Neural cell (in vitro differentiated cells): ENCODE measurements at regions not wholly inside any gene's neighbourhood (a gene's known extent, or its start where the extent isn't known, plus 50 kb on each side); places are given as distances from the start of the nearest gene placed in this dataset.

ENCODE experiments used
- H2AFZ ChIP-seq: fragments of 200-600, 300-800 bp; sonication (generic), shearing (Covaris generic); 2 replicates; pipeline ENCODE4 v1.6.0; 2014; ENCODE audit warnings: low read depth, mild to moderate bottlenecking, antibody characterized with exemption, low read length, moderate library complexity
- H3F3A ChIP-seq: fragments of 200-600 bp; shearing (Covaris generic); 2 replicates; pipeline ENCODE4 v1.6.1; 2016; ENCODE audit warnings: mild to moderate bottlenecking, moderate library complexity, mixed read lengths, antibody characterized with exemption, low read length; ENCODE audit not compliant: insufficient read depth, poor library complexity, severe bottlenecking
- H3K27ac ChIP-seq: fragments of 200-600, 300-800 bp; sonication (generic), shearing (Covaris generic); 2 replicates; pipeline ENCODE4 v1.5.1; 2014; ENCODE audit warnings: mild to moderate bottlenecking, low read length, moderate library complexity
- H3K27me3 ChIP-seq: fragments of 300-800, 200-600 bp; sonication (generic), shearing (Covaris generic); 2 replicates; pipeline ENCODE4 v1.6.0; 2014; ENCODE audit warnings: mild to moderate bottlenecking, low read depth, low read length, moderate library complexity; ENCODE audit not compliant: insufficient read depth
- H3K36me3 ChIP-seq: fragments of 300-800, 200-600 bp; sonication (generic), shearing (Covaris generic); 2 replicates; pipeline ENCODE4 v1.5.1; 2014; ENCODE audit warnings: mild to moderate bottlenecking, antibody characterized with exemption, low read length, moderate library complexity; ENCODE audit not compliant: insufficient read depth
- H3K4me2 ChIP-seq: fragments of 300-800, 200-600 bp; sonication (generic), shearing (Covaris generic); 2 replicates; pipeline ENCODE4 v1.6.0; 2014; ENCODE audit warnings: mild to moderate bottlenecking, low read length
- H3K4me3 ChIP-seq: fragments of 300-800, 200-600 bp; sonication (generic), shearing (Covaris generic); 2 replicates; pipeline ENCODE4 v1.5.1; 2014; ENCODE audit warnings: mild to moderate bottlenecking, low read length, moderate library complexity
- H3K79me2 ChIP-seq: fragments of 200-600 bp; shearing (Covaris generic); replicated peaks from 2 replicates; pipeline ENCODE4 v1.6.0; 2014; ENCODE audit warnings: mild to moderate bottlenecking, low read length, moderate library complexity; ENCODE audit not compliant: insufficient read depth
- H3K9ac ChIP-seq: fragments of 300-800, 200-600 bp; sonication (generic), shearing (Covaris generic); 2 replicates; pipeline ENCODE4 v1.6.1; 2016; ENCODE audit warnings: mild to moderate bottlenecking, low read length, mixed read lengths
- H3K9me2 ChIP-seq: fragments of 200-600 bp; shearing (Covaris generic); 2 replicates; pipeline ENCODE4 v1.6.1; 2016; ENCODE audit warnings: mild to moderate bottlenecking, low read length, mixed read lengths; ENCODE audit not compliant: insufficient read depth
- H3K9me3 ChIP-seq: fragments of 200-600, 300-800 bp; sonication (generic), shearing (Covaris generic); 2 replicates; pipeline ENCODE4 v1.6.1; 2016; ENCODE audit warnings: mild to moderate bottlenecking, mixed run types, low read length, moderate library complexity, mixed read lengths
- H4K20me1 ChIP-seq: fragments of 200-600 bp; shearing (Covaris generic); 2 replicates; pipeline ENCODE4 v1.6.1; 2016; ENCODE audit warnings: mild to moderate bottlenecking, mixed run types; ENCODE audit not compliant: insufficient read depth
- EP300 ChIP-seq: fragments of 450-650 bp; conservative IDR thresholded peaks from 2 replicates; pipeline ENCODE4 v1.6.1; 2014; ENCODE audit warnings: antibody characterized with exemption, mild to moderate bottlenecking, moderate library complexity; ENCODE audit not compliant: poor library complexity, severe bottlenecking
- EZH2 ChIP-seq: fragments of 200-600, 300-800 bp; shearing (Covaris generic), sonication (generic); IDR thresholded peaks from 2 replicates; pipeline ENCODE4 v1.6.1; 2014; ENCODE audit warnings: antibody characterized with exemption, low read length, borderline replicate concordance, mild to moderate bottlenecking; ENCODE audit not compliant: insufficient read depth, poor library complexity, severe bottlenecking
- MXI1 ChIP-seq: fragments of 450-650 bp; conservative IDR thresholded peaks from 2 replicates; pipeline ENCODE4 v1.6.1; 2014; ENCODE audit warnings: antibody characterized with exemption, mild to moderate bottlenecking; ENCODE audit not compliant: poor library complexity, severe bottlenecking
- POLR2AphosphoS5 ChIP-seq: IDR thresholded peaks from 2 replicates; pipeline ENCODE4 v1.6.1; 2012
- RAD21 ChIP-seq: fragments of 450-650 bp; conservative IDR thresholded peaks from 2 replicates; pipeline ENCODE4 v1.6.1; 2014; ENCODE audit warnings: antibody characterized with exemption, mild to moderate bottlenecking, moderate library complexity
- SMC3 ChIP-seq: fragments of 450-650 bp; conservative IDR thresholded peaks from 2 replicates; pipeline ENCODE4 v1.6.1; 2014; ENCODE audit warnings: antibody characterized with exemption, mild to moderate bottlenecking, moderate library complexity; ENCODE audit not compliant: poor library complexity
- TAF1 ChIP-seq: IDR thresholded peaks from 2 replicates; pipeline ENCODE4 v1.6.1; 2012; ENCODE audit warnings: low read depth
- TF ChIP-seq, protein P1 (sequence below): IDR thresholded peaks from 2 replicates; pipeline ENCODE4 v1.6.1; 2012; ENCODE audit warnings: borderline replicate concordance
- TF ChIP-seq, protein P2 (sequence below): fragments of 450-650 bp; IDR thresholded peaks from 2 replicates; pipeline ENCODE4 v1.5.1; 2014; ENCODE audit warnings: antibody characterized with exemption, mild to moderate bottlenecking, moderate library complexity; ENCODE audit not compliant: poor library complexity, severe bottlenecking

- no peak overlapping the region for H3K4me3 ChIP-seq
- H3K9me3 ChIP-seq: no peaks in the 10 kb centered on the region
- H3K27ac ChIP-seq: no peak overlapping the region
- H3F3A ChIP-seq: no peaks in the 10 kb centered on the region
- no peaks in the 10 kb centered on the region for H3K9me2 ChIP-seq
- no peak overlapping the region for H2AFZ ChIP-seq
- TF ChIP-seq POLR2AphosphoS5 (no peak), RAD21 (no peak), MXI1 (no peak), EZH2 (no peak), EP300 (no peak), TAF1 (no peak), SMC3 (no peak)
- TF ChIP-seq, protein P1, sequence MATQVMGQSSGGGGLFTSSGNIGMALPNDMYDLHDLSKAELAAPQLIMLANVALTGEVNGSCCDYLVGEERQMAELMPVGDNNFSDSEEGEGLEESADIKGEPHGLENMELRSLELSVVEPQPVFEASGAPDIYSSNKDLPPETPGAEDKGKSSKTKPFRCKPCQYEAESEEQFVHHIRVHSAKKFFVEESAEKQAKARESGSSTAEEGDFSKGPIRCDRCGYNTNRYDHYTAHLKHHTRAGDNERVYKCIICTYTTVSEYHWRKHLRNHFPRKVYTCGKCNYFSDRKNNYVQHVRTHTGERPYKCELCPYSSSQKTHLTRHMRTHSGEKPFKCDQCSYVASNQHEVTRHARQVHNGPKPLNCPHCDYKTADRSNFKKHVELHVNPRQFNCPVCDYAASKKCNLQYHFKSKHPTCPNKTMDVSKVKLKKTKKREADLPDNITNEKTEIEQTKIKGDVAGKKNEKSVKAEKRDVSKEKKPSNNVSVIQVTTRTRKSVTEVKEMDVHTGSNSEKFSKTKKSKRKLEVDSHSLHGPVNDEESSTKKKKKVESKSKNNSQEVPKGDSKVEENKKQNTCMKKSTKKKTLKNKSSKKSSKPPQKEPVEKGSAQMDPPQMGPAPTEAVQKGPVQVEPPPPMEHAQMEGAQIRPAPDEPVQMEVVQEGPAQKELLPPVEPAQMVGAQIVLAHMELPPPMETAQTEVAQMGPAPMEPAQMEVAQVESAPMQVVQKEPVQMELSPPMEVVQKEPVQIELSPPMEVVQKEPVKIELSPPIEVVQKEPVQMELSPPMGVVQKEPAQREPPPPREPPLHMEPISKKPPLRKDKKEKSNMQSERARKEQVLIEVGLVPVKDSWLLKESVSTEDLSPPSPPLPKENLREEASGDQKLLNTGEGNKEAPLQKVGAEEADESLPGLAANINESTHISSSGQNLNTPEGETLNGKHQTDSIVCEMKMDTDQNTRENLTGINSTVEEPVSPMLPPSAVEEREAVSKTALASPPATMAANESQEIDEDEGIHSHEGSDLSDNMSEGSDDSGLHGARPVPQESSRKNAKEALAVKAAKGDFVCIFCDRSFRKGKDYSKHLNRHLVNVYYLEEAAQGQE: no peak
- TF ChIP-seq, protein P2, sequence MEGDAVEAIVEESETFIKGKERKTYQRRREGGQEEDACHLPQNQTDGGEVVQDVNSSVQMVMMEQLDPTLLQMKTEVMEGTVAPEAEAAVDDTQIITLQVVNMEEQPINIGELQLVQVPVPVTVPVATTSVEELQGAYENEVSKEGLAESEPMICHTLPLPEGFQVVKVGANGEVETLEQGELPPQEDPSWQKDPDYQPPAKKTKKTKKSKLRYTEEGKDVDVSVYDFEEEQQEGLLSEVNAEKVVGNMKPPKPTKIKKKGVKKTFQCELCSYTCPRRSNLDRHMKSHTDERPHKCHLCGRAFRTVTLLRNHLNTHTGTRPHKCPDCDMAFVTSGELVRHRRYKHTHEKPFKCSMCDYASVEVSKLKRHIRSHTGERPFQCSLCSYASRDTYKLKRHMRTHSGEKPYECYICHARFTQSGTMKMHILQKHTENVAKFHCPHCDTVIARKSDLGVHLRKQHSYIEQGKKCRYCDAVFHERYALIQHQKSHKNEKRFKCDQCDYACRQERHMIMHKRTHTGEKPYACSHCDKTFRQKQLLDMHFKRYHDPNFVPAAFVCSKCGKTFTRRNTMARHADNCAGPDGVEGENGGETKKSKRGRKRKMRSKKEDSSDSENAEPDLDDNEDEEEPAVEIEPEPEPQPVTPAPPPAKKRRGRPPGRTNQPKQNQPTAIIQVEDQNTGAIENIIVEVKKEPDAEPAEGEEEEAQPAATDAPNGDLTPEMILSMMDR: no peak
- no peaks in the 10 kb centered on the region for H4K20me1 ChIP-seq
- no peaks in the 10 kb centered on the region for H3K79me2 ChIP-seq
- H3K36me3 ChIP-seq: no peaks in the 10 kb centered on the region
- no peaks in the 10 kb centered on the region for H3K27me3 ChIP-seq
- no peak overlapping the region for H3K9ac ChIP-seq
- no peak overlapping the region for H3K4me2 ChIP-seq
Observed at GRCh38 chr3:106392915-106393314, 524.1 kb upstream of the CBLB start.

- Histone ChIP-seq H3K27ac (no peak overlapping the region), H3K4me2 (no peak overlapping the region), H3K27me3 (no peaks in the 10 kb centered on the region), H3K79me2 (no peaks in the 10 kb centered on the region), H3K36me3 (no peaks in the 10 kb centered on the region), H3F3A (peaks cover 5% of the 10 kb centered on the region), H3K4me3 (no peak overlapping the region), H2AFZ (no peak overlapping the region), H3K9me2 (no peaks in the 10 kb centered on the region), H3K9me3 (no peaks in the 10 kb centered on the region), H3K9ac (no peak overlapping the region), H4K20me1 (no peaks in the 10 kb centered on the region)
- TF ChIP-seq RAD21 (no peak), EP300 (no peak), SMC3 (no peak), MXI1 (no peak), POLR2AphosphoS5 (no peak), TAF1 (no peak), EZH2 (no peak)
- TF ChIP-seq, protein P1: no peak
- TF ChIP-seq, protein P2: no peak
Observed at GRCh38 chr3:106397006-106397405, 528.2 kb upstream of the CBLB start.
